ENCODE measurements at regions not wholly inside any gene's neighbourhood (a gene's known extent, or its start where the extent isn't known, plus 50 kb on each side); places are given as distances from the start of the nearest gene placed in this dataset.
A peak's percentile ranks its signal among the peaks of the same experiment; 100 is the strongest.
"Not testable (repeated sequence)": the region's sequence is repeated elsewhere in the genome, so short reads cannot be mapped to it uniquely, and the experiment has no call there.

GRCh38 chr4:66225539-66225938, 555.2 kb upstream of the EPHA5 start:
- DNase-seq, result no peak

DNA sequence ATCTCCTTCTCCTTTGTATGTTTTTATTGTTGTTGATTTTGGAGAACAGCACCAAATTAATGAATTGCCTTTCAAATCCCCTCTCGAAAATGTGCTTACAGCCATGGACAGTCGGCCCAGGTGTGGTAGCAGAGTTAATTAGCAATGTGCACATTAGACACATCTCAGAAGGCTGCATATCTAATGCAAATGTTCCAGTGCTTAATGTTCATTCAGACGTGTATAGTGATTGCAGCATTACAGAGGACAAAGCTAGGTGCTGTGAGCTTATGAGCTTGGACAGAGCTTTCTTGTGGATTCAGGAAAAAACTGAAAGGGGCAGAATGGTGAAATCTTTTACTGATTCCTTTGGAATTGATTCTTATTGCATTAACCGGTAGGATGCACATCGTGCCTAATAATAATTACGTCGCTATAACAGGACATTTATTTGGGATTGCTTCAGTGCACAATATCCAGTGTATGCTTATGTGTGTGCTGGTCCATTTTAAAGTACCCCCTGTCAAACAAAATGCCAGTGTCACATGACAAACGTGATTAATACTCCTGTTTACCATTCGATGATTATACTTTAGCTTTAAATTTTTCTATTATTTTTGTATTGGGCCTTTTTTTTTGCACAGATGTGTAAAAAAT, 552.9 kb upstream of the EPHA5 start:
- DNase-seq, result no peak

- DNase-seq, result no peak
Observed at GRCh38 chr4:66219401-66219800, 549.1 kb upstream of the EPHA5 start.

DNA sequence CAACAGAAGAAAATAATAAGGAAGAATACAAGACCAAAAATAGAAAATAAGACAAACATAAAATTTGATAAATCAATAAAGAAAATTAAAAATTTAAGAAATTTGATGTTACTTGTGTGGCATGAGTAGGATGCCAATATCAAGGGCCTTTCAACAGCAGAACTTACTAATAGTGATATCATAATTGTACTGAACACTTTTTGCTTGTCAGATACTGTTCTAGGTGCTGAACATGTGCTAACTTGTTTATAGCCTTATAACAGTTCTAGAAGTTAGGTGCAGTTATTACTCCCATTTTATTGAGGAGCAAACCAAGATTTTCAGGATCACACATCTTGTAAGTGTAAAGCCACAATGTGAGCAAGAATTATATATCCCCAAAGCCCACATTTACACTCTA, 546.0 kb upstream of the EPHA5 start:
- DNase-seq, result no peak

DNA sequence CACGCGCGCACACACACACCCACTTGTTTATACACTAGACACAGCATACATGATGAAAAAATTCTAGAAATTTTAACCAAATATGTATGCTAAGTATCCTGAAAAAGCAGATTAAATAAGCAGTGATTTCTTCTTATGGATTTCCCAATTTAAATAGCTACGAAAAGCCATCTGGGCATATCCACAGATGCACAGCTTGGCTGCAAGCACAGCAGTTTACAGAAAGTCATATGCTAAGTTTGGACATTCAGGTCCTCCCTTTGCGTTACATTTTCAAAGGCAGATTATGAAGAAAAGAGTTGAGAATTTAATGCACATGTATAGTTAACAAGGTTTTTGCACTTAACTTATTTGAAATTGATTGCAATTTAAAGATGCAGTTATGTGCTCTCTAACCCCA, 542.2 kb upstream of the EPHA5 start:
- no peak for DNase-seq

GRCh38 chr4:66204534-66205247, 534.4 kb upstream of the EPHA5 start:
- DNase-seq, result no peak

DNA sequence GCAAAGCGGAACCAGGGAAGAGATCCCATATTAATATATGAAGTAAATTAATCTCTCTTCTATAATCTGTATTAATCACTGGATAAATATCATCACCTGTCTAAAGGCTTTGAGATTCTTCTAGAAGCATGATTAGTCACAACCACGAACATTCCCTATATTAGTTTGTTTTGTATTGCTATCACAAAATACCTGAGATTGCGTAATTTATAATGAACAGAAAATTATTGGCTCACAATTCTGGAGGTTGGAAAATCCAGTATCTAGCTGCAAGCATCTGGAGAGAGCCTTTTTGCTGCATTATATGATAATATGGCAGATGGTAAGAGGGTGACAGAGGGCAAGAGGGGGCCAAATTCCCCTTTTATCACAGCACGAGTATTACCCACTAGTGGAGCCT, 532.6 kb upstream of the EPHA5 start:
- no peak for DNase-seq

DNA sequence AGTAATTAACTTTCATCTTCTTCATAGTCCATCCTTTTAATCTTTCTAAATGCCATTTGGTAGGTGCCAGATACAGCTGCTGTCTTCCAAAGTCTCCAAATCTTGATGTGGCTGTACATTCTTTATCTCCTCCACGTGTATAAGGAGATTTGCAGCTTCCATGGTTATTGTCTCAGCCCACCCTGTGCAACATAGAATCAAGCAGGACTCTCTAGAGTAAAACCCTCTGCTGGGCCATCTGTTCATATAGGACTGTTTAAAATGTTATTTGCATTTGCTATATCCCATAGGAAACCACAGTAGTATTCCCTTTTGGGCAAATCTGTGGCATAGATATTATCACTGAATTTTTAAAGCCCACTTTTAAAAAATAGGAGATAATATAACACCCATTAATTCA, 527.2 kb upstream of the EPHA5 start:
- DNase-seq, result no peak

DNA sequence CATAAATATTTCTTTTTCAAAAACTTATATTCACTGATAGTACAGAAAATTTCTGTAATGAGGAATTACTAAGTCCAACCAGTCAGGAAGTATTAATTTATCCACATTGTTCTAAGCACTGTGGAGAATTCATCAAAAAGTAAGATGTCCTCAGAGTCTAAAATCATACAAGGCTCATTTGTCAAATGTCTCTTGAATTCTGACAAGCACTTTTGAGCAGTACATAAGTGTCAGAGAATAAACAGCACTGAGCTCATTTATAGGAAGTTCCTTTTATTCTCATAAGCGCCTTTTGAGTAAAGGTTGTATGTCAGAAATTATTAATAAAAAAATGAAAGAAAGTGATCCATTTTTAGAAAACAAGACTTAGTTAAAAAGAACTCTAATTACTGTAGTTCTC, 523.2 kb upstream of the EPHA5 start:
- no peak for DNase-seq

- DNase-seq, result peak; percentile 81
Observed at GRCh38 chr4:66187175-66187720, 517.0 kb upstream of the EPHA5 start.

GRCh38 chr4:66186095-66186494, 515.8 kb upstream of the EPHA5 start:
- no peak for DNase-seq

- DNase-seq, result no peak
Observed at GRCh38 chr4:66182636-66183035, 512.3 kb upstream of the EPHA5 start.

DNA sequence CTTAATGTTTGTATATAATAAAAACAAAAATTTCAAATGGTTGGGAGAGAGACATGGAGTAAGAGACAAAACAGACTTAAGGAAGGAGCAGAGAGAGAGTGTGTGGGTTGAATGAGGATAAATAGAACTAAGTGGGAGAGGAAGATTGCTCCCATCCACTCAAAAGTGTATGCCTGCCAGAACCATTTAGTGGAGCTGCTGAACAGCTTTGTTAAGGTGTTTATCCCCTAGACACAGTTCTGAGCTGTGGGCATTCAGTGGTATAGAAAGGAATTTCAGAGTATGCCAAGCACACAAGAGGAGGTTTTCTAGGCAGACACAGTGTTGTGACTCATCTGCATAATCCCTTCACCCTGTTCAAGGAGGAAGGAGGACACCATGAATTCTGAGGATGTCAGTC, 508.6 kb upstream of the EPHA5 start:
- no peak for DNase-seq

- no peak for DNase-seq
Observed at GRCh38 chr4:66169341-66169740, 499.1 kb upstream of the EPHA5 start.

GRCh38 chr4:66164869-66165268, 494.6 kb upstream of the EPHA5 start:
- DNase-seq, result no peak

GRCh38 chr4:66160606-66161005, 490.3 kb upstream of the EPHA5 start:
- DNase-seq, result no peak

- no peak for DNase-seq
Observed at GRCh38 chr4:66157594-66157993, 487.3 kb upstream of the EPHA5 start.

DNA sequence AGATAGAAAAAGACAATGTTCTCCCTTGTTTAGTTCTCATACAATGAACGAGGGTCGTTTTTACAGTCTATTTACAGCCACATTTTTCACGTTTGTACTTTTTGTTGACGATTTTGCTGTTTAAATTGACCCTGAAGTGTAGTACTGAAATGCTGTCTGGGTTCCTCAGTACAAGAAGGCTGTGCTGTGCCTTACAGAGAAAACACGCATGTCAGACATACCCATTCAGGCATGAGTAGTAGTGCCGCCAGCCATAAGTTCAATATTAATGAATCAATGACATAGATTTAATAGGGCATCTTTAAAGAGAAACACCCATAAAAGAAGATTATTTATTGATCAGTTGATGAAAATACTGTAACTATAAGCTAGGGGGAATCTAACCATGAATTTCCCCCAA, 459.8 kb upstream of the EPHA5 start:
- DNase-seq, result no peak

DNA sequence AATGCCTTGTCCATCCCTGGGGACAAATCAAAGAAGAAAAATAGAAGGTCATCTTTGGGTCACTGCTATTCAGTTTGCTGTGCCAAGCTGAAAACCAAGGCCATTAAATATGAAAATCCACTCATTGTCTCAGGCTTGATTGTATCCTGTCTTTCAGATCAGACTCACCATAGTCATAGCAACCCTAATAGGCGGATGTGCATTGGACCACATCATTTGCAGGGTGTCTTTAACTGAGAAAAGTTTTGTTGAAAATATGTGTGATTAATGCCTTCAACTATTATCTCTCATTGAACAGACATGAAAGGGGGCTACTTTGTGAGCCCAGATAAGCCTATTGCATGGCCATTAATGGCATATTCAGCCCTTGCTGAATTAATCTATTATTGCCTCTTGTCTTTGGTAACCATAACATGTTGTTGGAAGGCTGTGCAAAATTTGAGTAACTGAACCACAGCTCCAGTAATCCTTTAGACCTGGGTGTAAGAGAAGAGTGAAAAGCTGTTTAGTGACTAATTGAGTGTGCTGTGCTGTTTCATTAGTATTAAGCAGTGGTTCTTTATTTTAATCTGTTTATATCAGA, 453.6 kb upstream of the EPHA5 start:
- DNase-seq, result no peak

- DNase-seq, result no peak
Observed at GRCh38 chr4:66123190-66123589, 452.9 kb upstream of the EPHA5 start.

GRCh38 chr4:66115231-66115630, 444.9 kb upstream of the EPHA5 start:
- not testable (repeated sequence) for DNase-seq

GRCh38 chr4:66108898-66109297, 438.6 kb upstream of the EPHA5 start:
- DNase-seq, result no peak

GRCh38 chr4:66097218-66097617, 426.9 kb upstream of the EPHA5 start:
- peak; percentile 35 for DNase-seq

DNA sequence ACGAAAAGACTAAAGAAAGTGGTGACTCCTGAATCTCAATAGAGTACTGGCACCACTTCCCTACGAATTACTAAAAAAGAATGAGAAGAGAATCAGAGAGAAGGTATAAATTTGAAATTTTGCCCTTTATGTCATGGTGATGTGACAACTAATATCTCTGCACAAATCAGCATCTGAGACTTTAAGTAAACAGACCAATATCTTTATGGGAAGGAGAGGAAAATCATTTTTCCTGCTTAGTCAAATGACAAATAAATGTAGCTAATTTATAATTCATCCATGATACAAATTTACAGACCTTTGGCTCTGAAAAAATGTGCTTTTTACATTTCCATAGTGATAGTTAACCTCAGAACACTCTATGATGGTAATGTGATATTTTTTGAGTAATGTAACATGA, 424.8 kb upstream of the EPHA5 start:
- no peak for DNase-seq

All from NCI-H2029 (cell line).